Cardiac muscle cell (in vitro differentiated cells and primary cell): ENCODE measurements at regions not wholly inside any gene's neighbourhood (a gene's known extent, or its start where the extent isn't known, plus 50 kb on each side); places are given as distances from the start of the nearest gene placed in this dataset.

Experiments
- DNase-seq, 2 donors: peaks; one replicate each; pipeline versions ENCODE4 v3.0.0 to v3.0.0-alpha.2; 2010 to 2017; ENCODE audit warnings: low read depth in 1 of 2, low spot score in 1 of 2
- H3K27ac ChIP-seq: fragments of 200-600 bp; sonication (generic); 2 replicates; pipeline ENCODE4 v1.5.1; 2016
- H3K27me3 ChIP-seq: fragments of 200-600 bp; sonication (generic); 2 replicates; pipeline ENCODE4 v1.6.0; 2016; ENCODE audit warnings: control low read depth
- H3K36me3 ChIP-seq: fragments of 200-600 bp; sonication (generic); 2 replicates; pipeline ENCODE4 v1.5.1; 2016; ENCODE audit warnings: control low read depth
- H3K4me1 ChIP-seq: fragments of 200-600 bp; sonication (generic); 2 replicates; pipeline ENCODE4 v1.8.1; 2017; ENCODE audit warnings: low read depth, mild to moderate bottlenecking, mixed run types
- H3K4me3 ChIP-seq: fragments of 200-600 bp; sonication (generic); 2 replicates; pipeline ENCODE4 v1.5.1; 2016; ENCODE audit warnings: mild to moderate bottlenecking
- H3K9me3 ChIP-seq: fragments of 200-600 bp; sonication (generic); 2 replicates; pipeline ENCODE4 v1.5.1; 2017; ENCODE audit warnings: low read depth, mild to moderate bottlenecking, control low read depth
- TF ChIP-seq, protein P1 (sequence below): IDR thresholded peaks from 2 replicates; pipeline ENCODE4 v1.5.1; 2012; ENCODE audit warnings: low read depth, mild to moderate bottlenecking, low read length

GRCh38 chr2:239685556-239685955, 284.7 kb upstream of the HDAC4 start:
- no peaks in the 10 kb centered on the region for H3K36me3 ChIP-seq
- H3K27me3 ChIP-seq: no peaks in the 10 kb centered on the region
- no peaks in the 10 kb centered on the region for H3K4me1 ChIP-seq
- H3K9me3 ChIP-seq: no peaks in the 10 kb centered on the region
- no peak overlapping the region for H3K4me3 ChIP-seq
- TF ChIP-seq, protein P1, sequence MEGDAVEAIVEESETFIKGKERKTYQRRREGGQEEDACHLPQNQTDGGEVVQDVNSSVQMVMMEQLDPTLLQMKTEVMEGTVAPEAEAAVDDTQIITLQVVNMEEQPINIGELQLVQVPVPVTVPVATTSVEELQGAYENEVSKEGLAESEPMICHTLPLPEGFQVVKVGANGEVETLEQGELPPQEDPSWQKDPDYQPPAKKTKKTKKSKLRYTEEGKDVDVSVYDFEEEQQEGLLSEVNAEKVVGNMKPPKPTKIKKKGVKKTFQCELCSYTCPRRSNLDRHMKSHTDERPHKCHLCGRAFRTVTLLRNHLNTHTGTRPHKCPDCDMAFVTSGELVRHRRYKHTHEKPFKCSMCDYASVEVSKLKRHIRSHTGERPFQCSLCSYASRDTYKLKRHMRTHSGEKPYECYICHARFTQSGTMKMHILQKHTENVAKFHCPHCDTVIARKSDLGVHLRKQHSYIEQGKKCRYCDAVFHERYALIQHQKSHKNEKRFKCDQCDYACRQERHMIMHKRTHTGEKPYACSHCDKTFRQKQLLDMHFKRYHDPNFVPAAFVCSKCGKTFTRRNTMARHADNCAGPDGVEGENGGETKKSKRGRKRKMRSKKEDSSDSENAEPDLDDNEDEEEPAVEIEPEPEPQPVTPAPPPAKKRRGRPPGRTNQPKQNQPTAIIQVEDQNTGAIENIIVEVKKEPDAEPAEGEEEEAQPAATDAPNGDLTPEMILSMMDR: no peak
- no peak for DNase-seq
- no peak overlapping the region for H3K27ac ChIP-seq

DNA sequence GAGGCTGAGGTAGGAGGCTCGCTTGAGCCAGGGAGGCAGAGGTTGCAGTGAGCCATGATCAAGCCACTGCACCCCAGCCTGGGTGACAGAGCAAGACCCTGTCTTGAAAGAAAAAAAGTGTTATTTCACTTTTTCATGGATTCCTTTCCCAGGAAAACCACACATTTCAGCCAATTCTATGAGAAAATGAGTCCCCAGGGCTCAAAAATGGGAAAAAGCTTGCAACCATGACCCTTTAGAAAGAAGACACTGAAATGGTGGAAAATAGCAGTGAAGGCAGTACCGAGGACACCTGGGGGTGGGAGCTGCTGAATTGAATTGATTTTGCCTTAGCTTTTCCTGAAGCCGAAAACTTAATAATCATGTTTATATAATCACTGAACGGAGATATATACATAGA, 284.2 kb upstream of the HDAC4 start:
- Histone ChIP-seq H3K4me1 (no peaks in the 10 kb centered on the region), H3K27ac (no peak overlapping the region), H3K9me3 (no peaks in the 10 kb centered on the region), H3K27me3 (no peaks in the 10 kb centered on the region), H3K36me3 (no peaks in the 10 kb centered on the region), H3K4me3 (no peak overlapping the region)
- no peak for DNase-seq
- TF ChIP-seq, protein P1: no peak

GRCh38 chr2:239684271-239684810, 283.5 kb upstream of the HDAC4 start:
- no peak for DNase-seq
- Histone ChIP-seq H3K4me3 (no peak overlapping the region), H3K36me3 (no peaks in the 10 kb centered on the region), H3K27me3 (no peaks in the 10 kb centered on the region), H3K9me3 (no peaks in the 10 kb centered on the region), H3K4me1 (no peaks in the 10 kb centered on the region), H3K27ac (no peak overlapping the region)
- TF ChIP-seq, protein P1: no peak

- no peaks in the 10 kb centered on the region for H3K4me1 ChIP-seq
- no peaks in the 10 kb centered on the region for H3K36me3 ChIP-seq
- H3K9me3 ChIP-seq: no peaks in the 10 kb centered on the region
- no peak overlapping the region for H3K27ac ChIP-seq
- TF ChIP-seq, protein P1: no peak
- H3K4me3 ChIP-seq: no peak overlapping the region
- H3K27me3 ChIP-seq: no peaks in the 10 kb centered on the region
- DNase-seq: no peak
Observed at GRCh38 chr2:239682518-239682917, 281.7 kb upstream of the HDAC4 start.

DNA sequence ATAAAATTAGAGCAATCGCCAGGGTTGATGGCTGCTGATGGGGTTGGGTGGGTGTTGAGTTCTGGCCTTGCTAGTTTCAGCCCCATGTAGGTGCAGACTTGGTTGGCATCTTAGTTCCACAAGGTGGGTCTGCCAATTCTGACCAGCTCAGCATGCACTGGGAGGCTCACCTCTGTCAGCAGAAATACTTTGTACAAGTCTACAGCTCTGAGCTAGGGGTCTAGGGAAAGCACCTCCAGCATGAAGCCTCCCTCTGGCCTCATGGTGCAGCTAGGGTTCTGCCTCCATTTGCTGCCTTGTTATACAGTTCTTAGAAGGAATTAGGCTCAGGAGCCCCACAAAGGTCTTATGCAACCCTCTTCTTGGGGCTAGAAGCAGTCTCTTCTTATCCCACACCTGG, 278.9 kb upstream of the HDAC4 start:
- Histone ChIP-seq H3K27ac (no peak overlapping the region), H3K4me3 (no peak overlapping the region), H3K36me3 (no peaks in the 10 kb centered on the region), H3K9me3 (no peaks in the 10 kb centered on the region), H3K27me3 (no peaks in the 10 kb centered on the region), H3K4me1 (no peaks in the 10 kb centered on the region)
- TF ChIP-seq, protein P1: no peak
- DNase-seq: no peak

DNA sequence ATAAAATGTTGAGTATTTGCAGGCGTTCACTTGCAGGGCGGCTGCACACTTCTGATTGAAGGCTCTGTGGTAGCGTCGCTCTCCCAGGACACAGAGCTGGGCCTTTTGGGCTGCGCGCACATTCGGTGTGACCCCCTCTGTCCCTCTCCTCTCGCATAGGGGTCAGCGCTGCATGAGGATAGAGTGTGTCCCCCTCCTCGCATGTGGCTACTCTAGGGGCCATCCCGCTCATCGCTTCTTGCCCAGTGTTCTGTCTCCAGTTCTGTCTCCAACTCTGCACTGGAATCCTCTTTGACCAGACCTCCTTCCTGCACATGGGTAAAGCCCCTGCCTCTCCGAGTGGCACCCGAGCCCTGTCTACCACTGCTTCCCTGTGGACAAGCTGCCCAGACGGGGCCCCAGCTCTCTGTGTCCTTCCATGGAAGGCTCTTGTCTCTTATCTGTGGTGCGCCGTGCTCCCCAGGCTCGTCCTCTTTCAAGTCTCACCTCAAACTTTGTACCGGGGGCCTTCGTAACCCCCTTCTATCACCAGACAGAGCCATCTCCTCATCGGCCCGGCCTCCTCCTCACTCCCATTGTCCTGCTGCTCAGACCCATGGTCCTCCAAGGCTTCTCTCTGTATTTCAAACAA, 278.0 kb upstream of the HDAC4 start:
- Histone ChIP-seq H3K4me1 (no peaks in the 10 kb centered on the region), H3K27me3 (no peaks in the 10 kb centered on the region), H3K36me3 (no peaks in the 10 kb centered on the region), H3K4me3 (no peak overlapping the region), H3K9me3 (no peaks in the 10 kb centered on the region), H3K27ac (no peak overlapping the region)
- TF ChIP-seq, protein P1: no peak
- DNase-seq: no peak
